H9 (cell line): ENCODE measurements at regions not wholly inside any gene's neighbourhood (a gene's known extent, or its start where the extent isn't known, plus 50 kb on each side); places are given as distances from the start of the nearest gene placed in this dataset.

Experiments used
- DNase-seq: peaks from one replicate; pipeline ENCODE4 v3.0.0-alpha.2; 2017
- H2AFZ ChIP-seq: one replicate; pipeline ENCODE4 v1.6.1; 2013; ENCODE audit warnings: mild to moderate bottlenecking, low read length, control low read depth, moderate library complexity
- H2AK5ac ChIP-seq: 2 replicates; pipeline ENCODE4 v1.6.1; 2013; ENCODE audit warnings: low read length, control low read depth, mixed read lengths; ENCODE audit not compliant: insufficient read length
- H2BK120ac ChIP-seq: one replicate; pipeline ENCODE4 v1.6.1; 2013; ENCODE audit warnings: low read depth, mild to moderate bottlenecking, low read length, control low read depth, inconsistent platforms; ENCODE audit not compliant: poor library complexity, severe bottlenecking
- H2BK12ac ChIP-seq: 2 replicates; pipeline ENCODE4 v1.6.1; 2013; ENCODE audit warnings: low read length, control low read depth, mixed read lengths, low read depth; ENCODE audit not compliant: insufficient read length
- H2BK15ac ChIP-seq: 2 replicates; pipeline ENCODE4 v1.6.1; 2013; ENCODE audit warnings: low read depth, low read length, control low read depth
- H2BK20ac ChIP-seq: one replicate; pipeline ENCODE4 v1.6.1; 2013; ENCODE audit warnings: low read depth, mild to moderate bottlenecking, low read length, control low read depth, inconsistent platforms; ENCODE audit not compliant: poor library complexity, severe bottlenecking
- H2BK5ac ChIP-seq: 2 replicates; pipeline ENCODE4 v1.6.1; 2013; ENCODE audit warnings: low read length, control low read depth, mixed read lengths; ENCODE audit not compliant: insufficient read length
- H3K14ac ChIP-seq: 2 replicates; pipeline ENCODE4 v1.6.1; 2013; ENCODE audit warnings: low read length, control low read depth; ENCODE audit not compliant: insufficient read depth
- H3K18ac ChIP-seq: 2 replicates; pipeline ENCODE4 v1.6.1; 2013; ENCODE audit warnings: low read depth, mild to moderate bottlenecking, mixed read lengths, low read length, control low read depth; ENCODE audit not compliant: insufficient read length
- H3K23ac ChIP-seq: 2 replicates; pipeline ENCODE4 v1.6.1; 2013; ENCODE audit warnings: low read length, control low read depth, mixed read lengths, low read depth; ENCODE audit not compliant: insufficient read length
- H3K23me2 ChIP-seq: 2 replicates; pipeline ENCODE4 v1.6.1; 2013; ENCODE audit warnings: low read depth, mild to moderate bottlenecking, mixed read lengths, low read length, control low read depth; ENCODE audit not compliant: insufficient read length, poor library complexity, severe bottlenecking
- H3K27ac ChIP-seq: 2 replicates; pipeline ENCODE4 v1.5.1; 2013; ENCODE audit warnings: low read length, control low read depth, mixed read lengths, low read depth; ENCODE audit not compliant: insufficient read length
- H3K27me3 ChIP-seq: 2 replicates; pipeline ENCODE4 v1.6.1; 2013; ENCODE audit warnings: low read length, control low read depth, inconsistent platforms; ENCODE audit not compliant: insufficient read depth
- H3K4ac ChIP-seq: 2 replicates; pipeline ENCODE4 v1.6.1; 2013; ENCODE audit warnings: low read depth, mild to moderate bottlenecking, control low read depth, inconsistent platforms, low read length, moderate library complexity
- H3K4me1 ChIP-seq: 2 replicates; pipeline ENCODE4 v1.6.1; 2013; ENCODE audit warnings: low read length, control low read depth, inconsistent platforms; ENCODE audit not compliant: insufficient read depth
- H3K4me2 ChIP-seq: 2 replicates; pipeline ENCODE4 v1.6.1; 2013; ENCODE audit warnings: low read length, control low read depth, mixed read lengths; ENCODE audit not compliant: insufficient read length, insufficient read depth
- H3K56ac ChIP-seq: 2 replicates; pipeline ENCODE4 v1.6.1; 2013; ENCODE audit warnings: low read depth, mild to moderate bottlenecking, mixed read lengths, low read length, control low read depth; ENCODE audit not compliant: insufficient read length
- H3K79me1 ChIP-seq: 2 replicates; pipeline ENCODE4 v1.6.1; 2013; ENCODE audit warnings: low read depth, mild to moderate bottlenecking, moderate library complexity, low read length, control low read depth, inconsistent platforms; ENCODE audit not compliant: insufficient read depth, poor library complexity, severe bottlenecking
- H3K79me2 ChIP-seq: 2 replicates; pipeline ENCODE4 v1.6.1; 2013; ENCODE audit warnings: low read length, control low read depth, inconsistent platforms; ENCODE audit not compliant: insufficient read depth
- H3K9ac ChIP-seq: 2 replicates; pipeline ENCODE4 v1.6.1; 2013; ENCODE audit warnings: low read length, control low read depth, mixed read lengths; ENCODE audit not compliant: insufficient read length; ENCODE audit errors: extremely low read depth
- H3K9me3 ChIP-seq: one replicate; pipeline ENCODE4 v1.6.1; 2013; ENCODE audit warnings: low read depth, low read length, inconsistent platforms; ENCODE audit not compliant: control insufficient read depth
- H3T11ph ChIP-seq: one replicate; pipeline ENCODE4 v1.6.1; 2013; ENCODE audit warnings: mild to moderate bottlenecking, low read length, control low read depth, inconsistent platforms
- H4K20me1 ChIP-seq: one replicate; pipeline ENCODE4 v1.6.1; 2013; ENCODE audit not compliant: control insufficient read depth, insufficient read length, insufficient read depth
- H4K5ac ChIP-seq: 2 replicates; pipeline ENCODE4 v1.6.1; 2013; ENCODE audit warnings: low read depth, mild to moderate bottlenecking, mixed read lengths, low read length, control low read depth; ENCODE audit not compliant: insufficient read length
- H4K8ac ChIP-seq: replicated peaks from 2 replicates; pipeline ENCODE4 v1.6.1; 2013; ENCODE audit warnings: low read length, control low read depth, mixed read lengths, low read depth; ENCODE audit not compliant: insufficient read length
- H4K91ac ChIP-seq: 2 replicates; pipeline ENCODE4 v1.6.1; 2013; ENCODE audit warnings: low read depth, mild to moderate bottlenecking, moderate library complexity, mixed read lengths, low read length, control low read depth; ENCODE audit not compliant: insufficient read length
- H3K27ac Mint-ChIP-seq, 3 experiments: 2 replicates in 2 of 3; 3 replicates in 1 of 3; pipeline ENCODE4 v1.8.0; 2020 to 2021; ENCODE audit warnings: mixed read lengths in 3 of 3, mild to moderate bottlenecking in 1 of 3, moderate library complexity in 1 of 3
- H3K27me3 Mint-ChIP-seq: 2 replicates; pipeline ENCODE4 v1.8.0; 2021; ENCODE audit warnings: low read depth, mild to moderate bottlenecking, moderate library complexity, mixed read lengths
- H3K36me3 Mint-ChIP-seq, 3 experiments: 2 replicates in 2 of 3; 3 replicates in 1 of 3; pipeline ENCODE4 v1.8.0; 2020 to 2021; ENCODE audit warnings: low read depth in 3 of 3, mixed read lengths in 3 of 3; ENCODE audit not compliant: insufficient read depth in 1 of 3
- H3K4me1 Mint-ChIP-seq, 2 experiments: 2 replicates each; pipeline ENCODE4 v1.8.0; 2020; ENCODE audit warnings: mixed read lengths in 2 of 2
- H3K4me3 Mint-ChIP-seq, 2 experiments: 2 replicates in 1 of 2; 3 replicates in 1 of 2; pipeline ENCODE4 v1.8.0; 2020 to 2021; ENCODE audit warnings: mild to moderate bottlenecking in 2 of 2, mixed read lengths in 2 of 2, moderate library complexity in 1 of 2
- H3K9me3 Mint-ChIP-seq, 2 experiments: 2 replicates in 1 of 2; 3 replicates in 1 of 2; pipeline ENCODE4 v1.8.0; 2020; ENCODE audit warnings: mild to moderate bottlenecking in 2 of 2, mixed read lengths in 2 of 2, moderate library complexity in 1 of 2
- CTCF ChIP-seq: fragments of 200-600 bp; sonication (generic); conservative IDR thresholded peaks from 3 replicates; pipeline ENCODE4 v1.8.0; 2021; ENCODE audit warnings: antibody characterized with exemption, mild to moderate bottlenecking
- WGBS: extraction: QIAGEN DNeasy Blood & Tissue Kit; methylation state at CpG from one replicate; pipeline ENCODE4 v1.1.7; 2013; ENCODE audit warnings: missing lambda C conversion rate, low lambda C conversion rate, mixed read lengths; ENCODE audit not compliant: insufficient read length; ENCODE audit errors: extremely low coverage; 5-methylcytosine and 5-hydroxymethylcytosine counted together

- no peak overlapping the region for H2BK120ac ChIP-seq
- no peak overlapping the region for H3K23ac ChIP-seq
- no peaks in the 10 kb centered on the region for H3K79me2 ChIP-seq
- no peak overlapping the region for H2BK5ac ChIP-seq
- no peaks in the 10 kb centered on the region for H3K9me3 ChIP-seq
- H2BK12ac ChIP-seq = no peak overlapping the region
- H2BK15ac ChIP-seq = no peak overlapping the region
- H4K8ac ChIP-seq = no peak overlapping the region
- H3K14ac ChIP-seq = no peak overlapping the region
- no peaks in the 10 kb centered on the region for H3K27me3 ChIP-seq
- TF ChIP-seq CTCF = no peak
- H3K27ac ChIP-seq = no peak overlapping the region
- peaks cover 8 to 9% of the 10 kb centered on the region in 2 experiments for H3K4me1 Mint-ChIP-seq
- H4K5ac ChIP-seq = no peak overlapping the region
- no peak overlapping the region for H2AFZ ChIP-seq
- H3T11ph ChIP-seq = no peak overlapping the region
- H2AK5ac ChIP-seq = no peak overlapping the region
- H3K4me2 ChIP-seq = no peak overlapping the region
- no peak overlapping the region for H4K91ac ChIP-seq
- WGBS = no CpG with 5 or more reads among the region's 2 CpGs
- no peak overlapping the region for H3K4me3 Mint-ChIP-seq
- no peaks in the 10 kb centered on the region; the same call in 1 of the 2 replicates for H3K27me3 Mint-ChIP-seq
- H3K18ac ChIP-seq = no peak overlapping the region
- H3K23me2 ChIP-seq = no peaks in the 10 kb centered on the region
- no peak overlapping the region for H2BK20ac ChIP-seq
- no peaks in the 10 kb centered on the region; a peak in 1 of 5 replicates for H3K9me3 Mint-ChIP-seq
- no peaks in the 10 kb centered on the region for H3K4me1 ChIP-seq
- no peak overlapping the region; a peak in 1 of 7 replicates for H3K27ac Mint-ChIP-seq
- H4K20me1 ChIP-seq = no peaks in the 10 kb centered on the region
- peaks cover 0 to 8% (median 0%) of the 10 kb centered on the region in 3 experiments; a peak in 2 of 7 replicates for H3K36me3 Mint-ChIP-seq
- no peak overlapping the region for H3K56ac ChIP-seq
- no peak overlapping the region for H3K4ac ChIP-seq
- H3K9ac ChIP-seq = no peak overlapping the region
- H3K79me1 ChIP-seq = no peaks in the 10 kb centered on the region
- no peak for DNase-seq
Measured at GRCh38 chr10:35803046-35803445, 160.9 kb upstream of the FZD8 start.
